ENCODE measurements at regions not wholly inside any gene's neighbourhood (a gene's known extent, or its start where the extent isn't known, plus 50 kb on each side); places are given as distances from the start of the nearest gene placed in this dataset.

GRCh38 chr13:84998681-84999080, 800.5 kb downstream of the SLITRK6 start:
- no peak overlapping the region for H3K4me3 ChIP-seq (ENCODE audit: low read depth, low read length)
- DNase-seq (ENCODE audit: low read depth), result no peak
- no peak for TF ChIP-seq CTCF (IDR thresholded peaks at IDR 0.05; ENCODE audit: control insufficient read depth, extremely low read depth, insufficient read depth)

- no peak overlapping the region for H3K4me3 ChIP-seq (ENCODE audit: low read depth, low read length)
- TF ChIP-seq CTCF (IDR thresholded peaks at IDR 0.05; ENCODE audit: control insufficient read depth, extremely low read depth, insufficient read depth), result no peak
- no peak for DNase-seq (ENCODE audit: low read depth)
These were observed 801.4 kb downstream of the SLITRK6 start for GRCh38 chr13:84997858-84998257.

- no peak for DNase-seq (ENCODE audit: low read depth)
- no peak overlapping the region for H3K4me3 ChIP-seq (ENCODE audit: low read depth, low read length)
- TF ChIP-seq CTCF (IDR thresholded peaks at IDR 0.05; ENCODE audit: control insufficient read depth, extremely low read depth, insufficient read depth), result no peak
These were observed 804.6 kb downstream of the SLITRK6 start for GRCh38 chr13:84994582-84994981.

GRCh38 chr13:84985860-84986259, 813.4 kb downstream of the SLITRK6 start:
- H3K4me3 ChIP-seq (ENCODE audit: low read depth, low read length), result no peak overlapping the region
- TF ChIP-seq CTCF (IDR thresholded peaks at IDR 0.05; ENCODE audit: control insufficient read depth, extremely low read depth, insufficient read depth), result peak; percentile 35; the same call in 1 of the 2 replicates
- DNase-seq (ENCODE audit: low read depth), result no peak

GRCh38 chr13:84983321-84983720, 815.9 kb downstream of the SLITRK6 start:
- TF ChIP-seq CTCF (IDR thresholded peaks at IDR 0.05; ENCODE audit: control insufficient read depth, extremely low read depth, insufficient read depth), result no peak
- no peak overlapping the region for H3K4me3 ChIP-seq (ENCODE audit: low read depth, low read length)
- DNase-seq (ENCODE audit: low read depth), result no peak

- no peak for TF ChIP-seq CTCF (IDR thresholded peaks at IDR 0.05; ENCODE audit: control insufficient read depth, extremely low read depth, insufficient read depth)
- no peak overlapping the region for H3K4me3 ChIP-seq (ENCODE audit: low read depth, low read length)
- DNase-seq (ENCODE audit: low read depth), result no peak
These were observed 818.6 kb downstream of the SLITRK6 start for GRCh38 chr13:84980571-84980970.

GRCh38 chr13:84978851-84979250, 820.4 kb downstream of the SLITRK6 start:
- no peak for TF ChIP-seq CTCF (IDR thresholded peaks at IDR 0.05; ENCODE audit: control insufficient read depth, extremely low read depth, insufficient read depth)
- no peak overlapping the region for H3K4me3 ChIP-seq (ENCODE audit: low read depth, low read length)
- DNase-seq (ENCODE audit: low read depth), result no peak

All from LNCaP clone FGC (cell line).